ENCODE measurements at regions not wholly inside any gene's neighbourhood (a gene's known extent, or its start where the extent isn't known, plus 50 kb on each side); places are given as distances from the start of the nearest gene placed in this dataset.

DNA sequence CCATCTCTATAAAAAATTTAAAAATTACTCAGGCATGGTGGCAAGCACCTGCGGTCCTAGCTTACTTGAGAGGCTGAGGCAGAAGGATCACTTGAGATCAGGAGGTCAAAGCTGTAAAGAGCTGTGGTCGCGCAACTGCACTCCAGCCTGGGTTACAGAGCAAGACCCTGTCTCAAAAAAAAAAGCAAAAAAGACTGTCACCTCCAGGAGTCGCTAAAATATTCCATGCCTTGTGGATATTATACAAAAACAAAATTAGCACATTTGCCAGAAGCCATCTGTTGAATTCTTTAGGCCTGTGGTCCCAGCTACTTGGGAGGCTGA, 87.0 kb upstream of the SDK1 start:
- Histone ChIP-seq H3K9ac (ENCODE audit: low read depth, low read length) (no peak overlapping the region), H3K27me3 (ENCODE audit: control insufficient read depth, insufficient read depth, low read length) (no peaks in the 10 kb centered on the region), H3K4me1 (ENCODE audit: control insufficient read depth, insufficient read depth, low read length) (no peaks in the 10 kb centered on the region), H3K27ac (ENCODE audit: low read depth, low read length) (no peak overlapping the region), H3K4me3 (ENCODE audit: low read depth, low read length) (no peak overlapping the region), H3K36me3 (ENCODE audit: control insufficient read depth, insufficient read depth, low read length) (no peaks in the 10 kb centered on the region), H3K9me3 (ENCODE audit: control insufficient read depth, insufficient read depth, low read length) (no peaks in the 10 kb centered on the region)

DNA sequence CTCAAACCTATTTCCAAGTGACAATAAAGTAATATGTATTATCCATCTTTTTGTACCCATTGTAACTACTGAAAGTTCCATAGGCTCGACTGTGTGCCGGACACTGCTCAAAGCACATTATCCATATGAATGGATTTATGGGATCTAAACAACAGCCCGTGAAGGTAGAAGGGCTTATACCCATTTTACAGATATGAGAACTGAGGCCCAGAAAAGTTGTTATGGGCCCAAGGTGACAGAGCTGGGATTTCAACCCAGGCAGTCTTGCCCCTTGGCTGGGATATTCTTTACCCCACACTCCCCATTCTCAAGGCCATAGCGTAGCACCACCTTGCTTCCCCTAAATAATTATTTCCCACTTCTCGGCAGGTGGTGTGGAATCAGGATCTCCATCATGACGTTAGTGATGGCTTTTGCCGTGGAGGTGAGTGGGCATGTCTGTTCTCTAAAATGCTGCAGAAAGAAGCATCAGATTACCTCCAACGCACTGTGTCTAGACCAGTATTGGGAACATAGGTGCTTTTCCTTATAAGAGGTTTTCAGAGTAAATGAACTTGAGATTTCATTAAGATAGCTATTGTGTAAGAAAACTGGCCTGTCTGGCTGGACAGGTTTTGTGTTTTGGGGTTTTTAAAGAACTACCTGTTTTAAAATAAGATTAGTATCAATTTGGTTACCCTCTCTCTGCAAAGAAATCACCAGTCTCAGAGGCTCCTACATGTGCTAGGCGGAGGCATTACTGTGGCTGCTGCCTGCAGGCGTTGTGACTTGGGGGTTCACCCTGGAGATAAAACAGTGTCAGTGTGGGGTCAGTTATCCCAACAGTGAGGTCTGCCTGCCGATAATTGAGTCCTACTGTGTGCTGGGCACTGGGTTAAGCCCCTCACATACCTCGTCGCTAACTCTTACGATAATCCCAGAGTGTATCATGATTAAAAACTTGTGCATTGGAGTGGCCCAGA, 85.1 kb upstream of the SDK1 start:
- no peak overlapping the region for H3K9ac ChIP-seq (ENCODE audit: low read depth, low read length)
- no peak overlapping the region for H3K27ac ChIP-seq (ENCODE audit: low read depth, low read length)
- H3K4me1 ChIP-seq (ENCODE audit: control insufficient read depth, insufficient read depth, low read length) = no peaks in the 10 kb centered on the region
- no peaks in the 10 kb centered on the region for H3K9me3 ChIP-seq (ENCODE audit: control insufficient read depth, insufficient read depth, low read length)
- no peaks in the 10 kb centered on the region for H3K36me3 ChIP-seq (ENCODE audit: control insufficient read depth, insufficient read depth, low read length)
- no peak overlapping the region for H3K4me3 ChIP-seq (ENCODE audit: low read depth, low read length)
- H3K27me3 ChIP-seq (ENCODE audit: control insufficient read depth, insufficient read depth, low read length) = no peaks in the 10 kb centered on the region

DNA sequence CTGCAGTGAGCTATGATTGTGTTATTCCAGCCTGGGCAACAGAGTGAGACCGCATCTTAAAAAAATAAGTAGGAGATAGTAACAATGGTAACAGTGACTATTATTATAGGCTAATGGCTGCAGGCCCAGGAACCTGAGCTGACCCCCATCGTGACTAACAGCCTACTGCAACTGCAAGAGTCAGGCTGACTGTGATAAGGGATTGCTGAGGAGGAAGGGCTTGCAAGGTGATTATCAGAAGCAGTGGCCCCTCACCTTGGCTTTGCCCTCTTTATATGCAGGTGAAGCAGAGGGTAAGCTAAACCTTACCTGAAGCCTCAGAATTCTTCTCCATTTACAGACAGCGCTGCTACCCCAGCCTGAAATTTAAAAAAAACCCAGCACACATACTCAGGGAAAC, 83.9 kb upstream of the SDK1 start:
- no peaks in the 10 kb centered on the region for H3K4me1 ChIP-seq (ENCODE audit: control insufficient read depth, insufficient read depth, low read length)
- H3K27me3 ChIP-seq (ENCODE audit: control insufficient read depth, insufficient read depth, low read length) = no peaks in the 10 kb centered on the region
- no peak overlapping the region for H3K9ac ChIP-seq (ENCODE audit: low read depth, low read length)
- H3K27ac ChIP-seq (ENCODE audit: low read depth, low read length) = no peak overlapping the region
- no peaks in the 10 kb centered on the region for H3K9me3 ChIP-seq (ENCODE audit: control insufficient read depth, insufficient read depth, low read length)
- H3K4me3 ChIP-seq (ENCODE audit: low read depth, low read length) = no peak overlapping the region
- H3K36me3 ChIP-seq (ENCODE audit: control insufficient read depth, insufficient read depth, low read length) = no peaks in the 10 kb centered on the region

DNA sequence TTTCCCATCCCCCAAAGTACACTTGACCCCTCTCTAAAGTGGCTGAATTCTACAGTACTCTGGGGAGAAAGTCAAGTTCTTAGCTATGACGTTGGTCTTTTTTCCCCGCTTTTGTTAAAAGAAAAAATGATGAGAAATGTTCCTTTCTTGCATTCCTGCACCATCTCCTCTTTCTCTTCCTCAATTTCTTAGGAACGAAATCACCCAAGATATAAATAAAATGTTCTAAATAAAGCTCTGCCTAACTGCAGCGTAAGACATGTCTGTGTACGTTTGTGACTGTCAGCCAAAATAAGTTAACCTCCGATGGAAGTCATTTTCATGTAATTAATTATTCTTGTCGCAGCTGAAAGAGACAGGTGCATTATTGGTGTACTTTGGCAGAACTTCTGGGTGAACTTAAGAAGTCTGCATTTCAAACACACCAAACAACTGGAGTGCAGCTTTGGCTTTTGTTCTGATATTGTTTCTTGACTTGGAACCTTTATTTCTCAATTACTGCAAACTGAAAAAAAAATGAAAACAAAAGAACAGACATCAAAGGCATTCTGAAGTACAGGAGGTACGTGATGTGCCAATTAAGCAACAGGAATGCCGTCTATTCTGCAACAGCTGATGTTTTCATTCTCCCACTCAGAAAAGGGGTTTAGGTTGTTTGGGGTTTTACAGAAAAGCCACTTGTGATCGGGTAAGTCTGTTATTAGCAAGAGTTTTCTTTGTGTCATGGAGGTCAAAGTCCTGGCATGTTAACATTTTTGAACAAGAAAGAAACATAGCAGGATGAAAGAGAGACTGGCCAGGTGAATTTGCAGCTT, 82.4 kb upstream of the SDK1 start:
- H3K9me3 ChIP-seq (ENCODE audit: control insufficient read depth, insufficient read depth, low read length) = no peaks in the 10 kb centered on the region
- H3K27me3 ChIP-seq (ENCODE audit: control insufficient read depth, insufficient read depth, low read length) = no peaks in the 10 kb centered on the region
- H3K9ac ChIP-seq (ENCODE audit: low read depth, low read length) = no peak overlapping the region
- no peaks in the 10 kb centered on the region for H3K4me1 ChIP-seq (ENCODE audit: control insufficient read depth, insufficient read depth, low read length)
- no peak overlapping the region for H3K27ac ChIP-seq (ENCODE audit: low read depth, low read length)
- H3K36me3 ChIP-seq (ENCODE audit: control insufficient read depth, insufficient read depth, low read length) = no peaks in the 10 kb centered on the region
- H3K4me3 ChIP-seq (ENCODE audit: low read depth, low read length) = no peak overlapping the region

DNA sequence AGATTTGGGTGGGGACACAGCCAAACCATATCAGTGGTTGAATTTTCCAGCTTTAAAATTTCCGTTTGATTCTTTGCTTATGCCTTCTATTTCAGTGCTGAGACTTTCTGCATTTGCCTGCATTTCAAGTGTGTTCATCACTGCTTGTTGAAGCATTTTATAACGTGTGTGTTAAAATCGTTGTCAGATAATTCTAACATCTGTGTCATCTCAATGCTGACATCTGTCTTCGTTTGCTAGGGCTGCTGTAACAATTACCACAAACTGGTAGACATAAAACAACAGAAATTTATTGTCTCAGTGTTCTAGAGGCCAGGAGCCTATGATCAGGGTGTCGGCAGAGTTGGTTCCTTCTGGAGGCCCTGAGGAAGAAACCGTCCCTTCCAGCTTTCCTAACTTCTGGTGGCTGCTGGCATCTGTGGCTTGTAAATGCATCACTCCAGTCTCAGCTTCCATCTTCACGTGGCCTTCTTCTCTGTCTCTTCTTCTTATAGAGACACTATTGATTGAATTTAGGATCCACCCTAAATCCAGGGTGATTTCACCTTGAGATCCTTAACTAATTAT, 71.1 kb upstream of the SDK1 start:
- Histone ChIP-seq H3K36me3 (ENCODE audit: control insufficient read depth, insufficient read depth, low read length) (no peaks in the 10 kb centered on the region), H3K9me3 (ENCODE audit: control insufficient read depth, insufficient read depth, low read length) (no peaks in the 10 kb centered on the region), H3K27me3 (ENCODE audit: control insufficient read depth, insufficient read depth, low read length) (no peaks in the 10 kb centered on the region), H3K27ac (ENCODE audit: low read depth, low read length) (no peak overlapping the region), H3K4me3 (ENCODE audit: low read depth, low read length) (no peak overlapping the region), H3K4me1 (ENCODE audit: control insufficient read depth, insufficient read depth, low read length) (peaks cover 10% of the 10 kb centered on the region; the same call in 1 of the 2 replicates), H3K9ac (ENCODE audit: low read depth, low read length) (no peak overlapping the region)

DNA sequence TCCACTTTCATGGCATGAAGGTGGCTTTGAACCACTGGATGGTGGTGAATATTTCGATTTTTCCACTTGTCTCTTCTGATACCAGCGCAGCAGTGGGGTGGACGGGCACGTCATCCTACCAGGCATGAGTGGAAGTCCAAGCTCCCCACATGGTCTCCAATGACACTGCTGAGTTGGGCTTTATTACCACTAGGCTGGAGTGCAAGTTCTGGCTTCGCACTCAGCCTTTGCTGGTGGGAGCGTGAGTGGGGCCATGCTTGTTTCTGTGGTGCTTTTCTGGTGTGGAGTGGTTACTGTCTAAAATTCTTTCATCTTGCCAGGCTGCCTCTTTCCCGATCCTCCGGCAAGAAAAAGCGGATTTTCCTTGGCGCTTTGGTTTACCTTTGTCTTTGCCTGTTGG, 70.1 kb upstream of the SDK1 start:
- Histone ChIP-seq H3K36me3 (ENCODE audit: control insufficient read depth, insufficient read depth, low read length) (no peaks in the 10 kb centered on the region), H3K4me3 (ENCODE audit: low read depth, low read length) (no peak overlapping the region), H3K27me3 (ENCODE audit: control insufficient read depth, insufficient read depth, low read length) (no peaks in the 10 kb centered on the region), H3K9ac (ENCODE audit: low read depth, low read length) (no peak overlapping the region), H3K27ac (ENCODE audit: low read depth, low read length) (no peak overlapping the region), H3K9me3 (ENCODE audit: control insufficient read depth, insufficient read depth, low read length) (no peaks in the 10 kb centered on the region), H3K4me1 (ENCODE audit: control insufficient read depth, insufficient read depth, low read length) (peaks cover 5% of the 10 kb centered on the region; the same call in 1 of the 2 replicates)

DNA sequence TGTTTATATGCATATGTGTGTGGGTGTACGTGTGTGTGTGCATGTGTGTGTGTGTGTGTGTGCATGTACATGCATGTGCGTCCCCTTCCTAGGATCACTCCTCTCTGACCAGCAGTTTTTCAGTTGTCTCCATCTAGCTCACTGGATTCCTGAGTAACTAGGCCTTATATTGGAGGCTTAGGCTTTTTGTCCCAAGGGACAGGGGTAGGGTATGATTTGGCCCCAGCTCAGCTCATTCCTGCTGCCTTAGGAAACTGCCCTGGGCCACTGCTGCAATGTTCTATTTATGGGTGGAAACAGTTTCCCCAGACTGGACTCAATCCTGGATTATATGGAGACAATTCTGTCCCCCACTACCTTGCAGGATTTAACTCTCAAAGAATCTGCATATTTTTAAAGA, 68.8 kb upstream of the SDK1 start:
- Histone ChIP-seq H3K4me1 (ENCODE audit: control insufficient read depth, insufficient read depth, low read length) (no peaks in the 10 kb centered on the region), H3K27me3 (ENCODE audit: control insufficient read depth, insufficient read depth, low read length) (no peaks in the 10 kb centered on the region), H3K9me3 (ENCODE audit: control insufficient read depth, insufficient read depth, low read length) (no peaks in the 10 kb centered on the region), H3K4me3 (ENCODE audit: low read depth, low read length) (no peak overlapping the region), H3K36me3 (ENCODE audit: control insufficient read depth, insufficient read depth, low read length) (no peaks in the 10 kb centered on the region), H3K9ac (ENCODE audit: low read depth, low read length) (no peak overlapping the region), H3K27ac (ENCODE audit: low read depth, low read length) (no peak overlapping the region)

DNA sequence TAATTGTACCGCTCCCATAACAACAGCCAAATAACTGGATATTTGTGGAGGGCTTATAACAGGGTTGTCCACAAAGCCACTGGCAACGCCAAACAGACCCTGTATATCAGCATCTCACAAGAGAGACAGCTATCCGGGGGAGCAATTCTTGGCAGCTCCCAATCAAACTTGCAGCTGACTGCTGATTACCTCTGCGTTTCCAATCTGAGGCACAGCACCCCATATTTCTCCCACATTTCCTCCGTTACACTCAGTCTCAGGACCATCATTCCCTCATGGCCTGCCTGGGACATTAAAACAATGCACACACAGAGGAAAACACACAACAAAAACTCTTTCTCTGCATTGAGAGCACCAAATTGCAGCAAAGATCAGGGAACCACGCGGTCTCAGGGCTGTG, 67.8 kb upstream of the SDK1 start:
- Histone ChIP-seq H3K9me3 (ENCODE audit: control insufficient read depth, insufficient read depth, low read length) (no peaks in the 10 kb centered on the region), H3K9ac (ENCODE audit: low read depth, low read length) (no peak overlapping the region), H3K36me3 (ENCODE audit: control insufficient read depth, insufficient read depth, low read length) (no peaks in the 10 kb centered on the region), H3K4me1 (ENCODE audit: control insufficient read depth, insufficient read depth, low read length) (no peaks in the 10 kb centered on the region), H3K4me3 (ENCODE audit: low read depth, low read length) (no peak overlapping the region), H3K27ac (ENCODE audit: low read depth, low read length) (no peak overlapping the region), H3K27me3 (ENCODE audit: control insufficient read depth, insufficient read depth, low read length) (no peaks in the 10 kb centered on the region)

DNA sequence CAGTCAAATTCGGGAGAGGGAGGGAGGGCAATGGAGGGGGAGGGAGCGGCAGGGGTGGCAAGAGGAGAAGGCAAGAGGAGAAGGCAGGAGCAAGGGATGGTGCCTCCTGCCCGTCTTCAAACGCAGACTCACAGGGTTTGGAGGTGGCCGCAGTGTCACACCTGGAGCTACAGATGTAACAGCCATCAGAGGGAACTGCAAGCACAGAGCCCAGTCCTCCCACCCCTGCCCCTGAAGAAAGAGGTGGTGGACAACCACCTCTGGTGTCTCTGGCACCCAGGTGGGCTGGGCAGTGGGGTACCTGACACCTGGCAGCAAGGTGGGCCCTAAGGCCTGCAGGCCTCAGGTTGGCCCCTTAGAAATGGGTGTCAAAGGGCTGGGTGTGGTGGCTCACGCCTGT, 67.0 kb upstream of the SDK1 start:
- Histone ChIP-seq H3K27ac (ENCODE audit: low read depth, low read length) (no peak overlapping the region), H3K4me1 (ENCODE audit: control insufficient read depth, insufficient read depth, low read length) (no peaks in the 10 kb centered on the region), H3K27me3 (ENCODE audit: control insufficient read depth, insufficient read depth, low read length) (no peaks in the 10 kb centered on the region), H3K36me3 (ENCODE audit: control insufficient read depth, insufficient read depth, low read length) (no peaks in the 10 kb centered on the region), H3K9ac (ENCODE audit: low read depth, low read length) (no peak overlapping the region), H3K4me3 (ENCODE audit: low read depth, low read length) (no peak overlapping the region), H3K9me3 (ENCODE audit: control insufficient read depth, insufficient read depth, low read length) (no peaks in the 10 kb centered on the region)

DNA sequence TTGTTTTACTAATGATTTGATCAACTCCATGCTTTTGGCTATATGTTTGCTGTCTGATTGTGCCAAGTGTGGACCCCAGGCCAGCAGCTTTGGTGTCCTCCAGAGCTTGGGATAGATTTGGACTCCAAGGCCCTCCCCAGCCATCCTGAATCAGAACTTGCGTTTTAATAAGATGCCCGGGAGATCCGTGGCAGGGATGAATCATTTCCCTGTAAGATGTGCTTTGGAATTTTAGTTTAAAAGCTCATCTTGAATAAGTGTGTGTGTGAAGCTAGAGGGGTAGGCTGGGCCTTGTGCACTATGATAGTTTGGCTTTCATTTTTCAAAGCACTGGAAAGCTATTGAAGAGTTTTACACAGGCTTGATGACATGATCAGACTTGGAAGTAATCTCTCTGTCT, 66.2 kb upstream of the SDK1 start:
- no peaks in the 10 kb centered on the region for H3K9me3 ChIP-seq (ENCODE audit: control insufficient read depth, insufficient read depth, low read length)
- H3K27me3 ChIP-seq (ENCODE audit: control insufficient read depth, insufficient read depth, low read length) = no peaks in the 10 kb centered on the region
- no peak overlapping the region for H3K4me3 ChIP-seq (ENCODE audit: low read depth, low read length)
- H3K27ac ChIP-seq (ENCODE audit: low read depth, low read length) = no peak overlapping the region
- no peaks in the 10 kb centered on the region for H3K4me1 ChIP-seq (ENCODE audit: control insufficient read depth, insufficient read depth, low read length)
- no peak overlapping the region for H3K9ac ChIP-seq (ENCODE audit: low read depth, low read length)
- H3K36me3 ChIP-seq (ENCODE audit: control insufficient read depth, insufficient read depth, low read length) = no peaks in the 10 kb centered on the region

DNA sequence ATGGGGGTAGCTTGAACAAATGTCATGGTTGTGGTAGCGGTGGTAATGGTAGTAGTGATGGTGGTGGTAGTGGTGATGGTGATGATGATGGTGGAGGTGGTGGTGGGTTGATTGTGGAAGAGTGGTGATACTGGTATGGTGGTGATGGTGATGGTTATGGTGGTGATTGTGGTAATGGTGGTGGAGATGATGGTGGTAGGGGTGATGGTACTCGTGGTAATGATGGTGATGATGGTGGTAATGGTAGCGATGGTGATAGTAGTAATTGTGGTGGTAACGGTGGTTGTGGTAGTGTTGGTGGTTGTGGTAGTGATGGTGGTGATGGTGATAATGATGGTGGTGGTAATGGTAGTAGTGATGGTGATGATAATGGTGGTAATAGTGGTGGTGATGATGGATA, 65.7 kb upstream of the SDK1 start:
- Histone ChIP-seq H3K27me3 (ENCODE audit: control insufficient read depth, insufficient read depth, low read length) (no peaks in the 10 kb centered on the region), H3K36me3 (ENCODE audit: control insufficient read depth, insufficient read depth, low read length) (no peaks in the 10 kb centered on the region), H3K4me1 (ENCODE audit: control insufficient read depth, insufficient read depth, low read length) (no peaks in the 10 kb centered on the region), H3K9ac (ENCODE audit: low read depth, low read length) (no peak overlapping the region), H3K4me3 (ENCODE audit: low read depth, low read length) (no peak overlapping the region), H3K9me3 (ENCODE audit: control insufficient read depth, insufficient read depth, low read length) (no peaks in the 10 kb centered on the region), H3K27ac (ENCODE audit: low read depth, low read length) (no peak overlapping the region)
